Psoas muscle (tissue), 7 donors: ENCODE measurements at regions not wholly inside any gene's neighbourhood (a gene's known extent, or its start where the extent isn't known, plus 50 kb on each side); places are given as distances from the start of the nearest gene placed in this dataset.

Experiments
- ATAC-seq, 4 donors: fragments of 200-7000 bp; cut with Tn5 transposase; one replicate each; pipeline ENCODE4 v1.9.1; 2020; ENCODE audit warnings: moderate library complexity in 3 of 4, mild to moderate bottlenecking in 2 of 4
- DNase-seq, 2 donors: peaks; one replicate each; pipeline ENCODE4 v3.0.0-alpha.2; 2020
- H3K27ac ChIP-seq: fragments of 200-600 bp; one replicate; pipeline ENCODE4 v1.8.0; 2022
- H3K27me3 ChIP-seq, 3 donors: fragments of 200-600 bp in 1 of 3; one replicate each; pipeline versions ENCODE4 v1.6.1 to v1.8.0; 2013 to 2022; ENCODE audit warnings: low read length in 2 of 3, mild to moderate bottlenecking in 2 of 3, moderate library complexity in 1 of 3; ENCODE audit not compliant: insufficient read depth in 3 of 3
- H3K36me3 ChIP-seq, 2 donors: fragments of 200-600 bp in 1 of 2; one replicate each; pipeline versions ENCODE4 v1.6.1 to v1.8.0; 2013 to 2022; ENCODE audit warnings: low read depth in 1 of 2, mild to moderate bottlenecking in 1 of 2, moderate library complexity in 1 of 2; ENCODE audit not compliant: insufficient read depth in 1 of 2
- H3K4me1 ChIP-seq: fragments of 200-600 bp; one replicate; pipeline ENCODE4 v1.8.0; 2022
- H3K4me3 ChIP-seq: fragments of 200-600 bp; one replicate; pipeline ENCODE4 v1.8.0; 2022; ENCODE audit warnings: mild to moderate bottlenecking
- H3K9me3 ChIP-seq: fragments of 200-600 bp; one replicate; pipeline ENCODE4 v1.8.0; 2022
- CTCF ChIP-seq: fragments of 200-600 bp; IDR thresholded peaks from one replicate; pipeline ENCODE4 v1.8.0; 2022; ENCODE audit warnings: antibody characterized with exemption
- WGBS, 3 donors: extraction: QIAGEN DNeasy Blood & Tissue Kit; methylation state at CpG; one replicate each; pipeline versions ENCODE4 v1.1.6 to v1.1.7; 2013; 5-methylcytosine and 5-hydroxymethylcytosine counted together
- intact Hi-C, 2 donors: fragments of 100-400 bp; cut with DNase I; formaldehyde crosslinking; loops; one replicate each; pipeline versions ENCODE4 v1.11.0 to v1.14.2; 2022
- donor health status: healthy with polysubstance abuse.
- donor health status: DM: no; HTN: no; CAD: no; lungs with moderate emphysema.
- donor health status: Bipolar disorder and iron deficiency.
- donor health status: healthy.
- donor health status: DM: yes; HTN: yes; CAD: no.
- donor health status: DM: no; HTN: no; CAD: no.
- donor health status: DM: yes; HTN: yes; CAD: no.

GRCh38 chr2:123717636-123718334 lies 307.3 kb upstream of the CNTNAP5 start:
- DNase-seq = no peak
- Histone ChIP-seq H3K27ac (no peak overlapping the region), H3K4me3 (no peak overlapping the region), H3K9me3 (no peaks in the 10 kb centered on the region), H3K27me3 (no peaks in the 10 kb centered on the region), H3K36me3 (no peaks in the 10 kb centered on the region), H3K4me1 (no peaks in the 10 kb centered on the region)
- 32 to 44% (median 36%) methylated on average over 5 of the region's 5 CpGs for WGBS, 3 donors
- ATAC-seq = no peak
- no peak for TF ChIP-seq CTCF
- intact Hi-C loops = no loop called here

- Histone ChIP-seq H3K36me3 (no peaks in the 10 kb centered on the region), H3K4me3 (no peak overlapping the region), H3K9me3 (no peaks in the 10 kb centered on the region), H3K27ac (no peak overlapping the region), H3K4me1 (no peaks in the 10 kb centered on the region), H3K27me3 (no peaks in the 10 kb centered on the region)
- no peak for ATAC-seq
- DNase-seq = no peak
- TF ChIP-seq CTCF = no peak
- 60 to 68% (median 60%) methylated on average over 4 of the region's 4 CpGs for WGBS, 3 donors
- intact Hi-C loops = no loop called here
Observed at GRCh38 chr2:123720760-123721159, 304.3 kb upstream of the CNTNAP5 start.

- ATAC-seq = no peak
- no peak overlapping the region for H3K27ac ChIP-seq
- H3K27me3 ChIP-seq = no peaks in the 10 kb centered on the region
- intact Hi-C loops = loop anchor here in 1 of 2 donors (1.0 kb wide), 1 partner anchor 13 kb away; no protein-coding TSS in a partner anchor
- H3K4me1 ChIP-seq = no peaks in the 10 kb centered on the region
- TF ChIP-seq CTCF = no peak
- no peaks in the 10 kb centered on the region for H3K36me3 ChIP-seq
- H3K4me3 ChIP-seq = no peak overlapping the region
- 76 to 88% (median 79%) methylated on average over 2 of the region's 2 CpGs for WGBS, 3 donors
- no peaks in the 10 kb centered on the region for H3K9me3 ChIP-seq
- no peak for DNase-seq
Observed at GRCh38 chr2:123723706-123724105, 301.4 kb upstream of the CNTNAP5 start.

GRCh38 chr2:123732563-123732962 lies 292.5 kb upstream of the CNTNAP5 start:
- ATAC-seq (no peak), DNase-seq (no peak)
- no peak overlapping the region for H3K4me3 ChIP-seq
- H3K9me3 ChIP-seq = no peaks in the 10 kb centered on the region
- H3K36me3 ChIP-seq = no peaks in the 10 kb centered on the region
- intact Hi-C loops = no loop called here
- H3K27me3 ChIP-seq = no peaks in the 10 kb centered on the region
- no peak for TF ChIP-seq CTCF
- H3K27ac ChIP-seq = no peak overlapping the region
- no peaks in the 10 kb centered on the region for H3K4me1 ChIP-seq

DNA sequence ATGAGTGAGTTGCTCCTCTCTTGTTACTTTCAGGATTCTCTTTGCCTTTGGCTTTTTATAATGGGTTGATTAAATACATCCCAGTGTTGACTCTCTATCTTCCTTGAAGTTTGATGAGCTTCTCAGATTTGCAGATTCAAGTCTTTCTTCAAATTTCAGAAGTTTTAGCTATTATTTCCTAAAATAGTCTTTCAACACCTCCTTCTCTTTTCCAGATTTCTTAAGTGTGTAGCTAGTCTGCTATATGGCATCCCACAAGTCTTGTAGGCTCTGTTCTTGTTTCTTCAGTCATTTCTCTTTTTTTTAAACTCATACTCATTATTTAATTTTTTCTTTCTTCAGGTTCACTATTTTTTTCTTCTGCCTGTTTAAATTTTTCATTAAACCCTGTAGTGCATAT lies 287.7 kb upstream of the CNTNAP5 start:
- Histone ChIP-seq H3K36me3 (no peaks in the 10 kb centered on the region), H3K27me3 (no peaks in the 10 kb centered on the region), H3K4me3 (no peak overlapping the region), H3K27ac (no peak overlapping the region), H3K9me3 (no peaks in the 10 kb centered on the region), H3K4me1 (no peaks in the 10 kb centered on the region)
- intact Hi-C loops = no loop called here
- ATAC-seq = no peak
- no peak for DNase-seq
- TF ChIP-seq CTCF = no peak
